ENCODE measurements at regions not wholly inside any gene's neighbourhood (a gene's known extent, or its start where the extent isn't known, plus 50 kb on each side); places are given as distances from the start of the nearest gene placed in this dataset.

GRCh38 chr2:65826567-65826966, 394.2 kb upstream of the SPRED2 start:
- H3K27me3 ChIP-seq: no peaks in the 10 kb centered on the region
- ATAC-seq: no peak
- H3K36me3 ChIP-seq (replicated peaks in 1 of 2; ENCODE audit: insufficient read depth in 1 of 2, low read depth in 2 of 2): no peaks in the 10 kb centered on the region
- intact Hi-C loops (cut with DNase I): no loop called here
- DNase-seq: no peak
- no peaks in the 10 kb centered on the region for H3K9me3 ChIP-seq
- no peak overlapping the region for H3K4me3 ChIP-seq
- 20 to 32% methylated on average over 1 of the region's 1 CpG for WGBS, 2 donors
- no peaks in the 10 kb centered on the region for H3K4me1 ChIP-seq
- no peak overlapping the region for H3K27ac ChIP-seq
- TF ChIP-seq POLR2A (IDR thresholded peaks at IDR 0.05) (no peak), CTCF (IDR thresholded peaks at IDR 0.05) (no peak)

- TF ChIP-seq CTCF (IDR thresholded peaks at IDR 0.05) (no peak), POLR2A (IDR thresholded peaks at IDR 0.05) (no peak)
Observed at GRCh38 chr2:65823511-65823910, 391.1 kb upstream of the SPRED2 start.

GRCh38 chr2:65820454-65820853, 388.1 kb upstream of the SPRED2 start:
- no peak for TF ChIP-seq POLR2A (IDR thresholded peaks at IDR 0.05)
- no peak for TF ChIP-seq CTCF (IDR thresholded peaks at IDR 0.05)

More at GRCh38 chr2:65823511-65823910, 391.1 kb upstream of the SPRED2 start:
- no peaks in the 10 kb centered on the region for H3K4me1 ChIP-seq
- no peaks in the 10 kb centered on the region for H3K36me3 ChIP-seq (replicated peaks in 1 of 2; ENCODE audit: insufficient read depth in 1 of 2, low read depth in 2 of 2)
- intact Hi-C loops (cut with DNase I): no loop called here
- H3K27ac ChIP-seq: no peak overlapping the region
- H3K27me3 ChIP-seq: no peaks in the 10 kb centered on the region
- no peaks in the 10 kb centered on the region for H3K9me3 ChIP-seq
- no peak for ATAC-seq
- H3K4me3 ChIP-seq: no peak overlapping the region
- no peak for DNase-seq
- 53 to 59% methylated on average over 4 of the region's 4 CpGs for WGBS, 2 donors

GRCh38 chr2:65819963-65820362, 387.6 kb upstream of the SPRED2 start:
- no peak for ATAC-seq
- no peaks in the 10 kb centered on the region for H3K9me3 ChIP-seq
- no peak overlapping the region for H3K27ac ChIP-seq
- intact Hi-C loops (cut with DNase I): no loop called here
- H3K4me3 ChIP-seq: no peak overlapping the region
- DNase-seq: no peak
- no peaks in the 10 kb centered on the region for H3K27me3 ChIP-seq
- TF ChIP-seq CTCF (IDR thresholded peaks at IDR 0.05) (no peak), POLR2A (IDR thresholded peaks at IDR 0.05) (no peak)
- no peaks in the 10 kb centered on the region for H3K36me3 ChIP-seq (replicated peaks in 1 of 2; ENCODE audit: insufficient read depth in 1 of 2, low read depth in 2 of 2)
- H3K4me1 ChIP-seq: no peaks in the 10 kb centered on the region
- WGBS, 2 donors: 75 to 81% methylated on average over 1 of the region's 1 CpG

More at GRCh38 chr2:65820454-65820853, 388.1 kb upstream of the SPRED2 start:
- ATAC-seq (no peak), DNase-seq (no peak)
- Histone ChIP-seq H3K36me3 (replicated peaks in 1 of 2; ENCODE audit: insufficient read depth in 1 of 2, low read depth in 2 of 2) (no peaks in the 10 kb centered on the region), H3K4me3 (no peak overlapping the region), H3K9me3 (no peaks in the 10 kb centered on the region), H3K27me3 (no peaks in the 10 kb centered on the region), H3K4me1 (no peaks in the 10 kb centered on the region), H3K27ac (no peak overlapping the region)
- WGBS, 2 donors: 77 to 78% methylated on average over 6 of the region's 6 CpGs
- intact Hi-C loops (cut with DNase I): no loop called here

- H3K27me3 ChIP-seq: no peaks in the 10 kb centered on the region
- DNase-seq: no peak
Observed at GRCh38 chr2:65818873-65819451, 386.6 kb upstream of the SPRED2 start.

More at GRCh38 chr2:65818873-65819451, 386.6 kb upstream of the SPRED2 start:
- no peaks in the 10 kb centered on the region for H3K9me3 ChIP-seq
- intact Hi-C loops (cut with DNase I): no loop called here
- H3K27ac ChIP-seq: no peak overlapping the region
- WGBS, 2 donors: 67 to 74% methylated on average over 3 of the region's 3 CpGs
- ATAC-seq: no peak
- TF ChIP-seq POLR2A (IDR thresholded peaks at IDR 0.05) (no peak), CTCF (IDR thresholded peaks at IDR 0.05) (no peak)
- no peak overlapping the region for H3K4me3 ChIP-seq
- H3K36me3 ChIP-seq (replicated peaks in 1 of 2; ENCODE audit: insufficient read depth in 1 of 2, low read depth in 2 of 2): no peaks in the 10 kb centered on the region
- H3K4me1 ChIP-seq: no peaks in the 10 kb centered on the region
